ENCODE measurements at regions not wholly inside any gene's neighbourhood (a gene's known extent, or its start where the extent isn't known, plus 50 kb on each side); places are given as distances from the start of the nearest gene placed in this dataset.
"Not testable (repeated sequence)": the region's sequence is repeated elsewhere in the genome, so short reads cannot be mapped to it uniquely, and the experiment has no call there.

DNA sequence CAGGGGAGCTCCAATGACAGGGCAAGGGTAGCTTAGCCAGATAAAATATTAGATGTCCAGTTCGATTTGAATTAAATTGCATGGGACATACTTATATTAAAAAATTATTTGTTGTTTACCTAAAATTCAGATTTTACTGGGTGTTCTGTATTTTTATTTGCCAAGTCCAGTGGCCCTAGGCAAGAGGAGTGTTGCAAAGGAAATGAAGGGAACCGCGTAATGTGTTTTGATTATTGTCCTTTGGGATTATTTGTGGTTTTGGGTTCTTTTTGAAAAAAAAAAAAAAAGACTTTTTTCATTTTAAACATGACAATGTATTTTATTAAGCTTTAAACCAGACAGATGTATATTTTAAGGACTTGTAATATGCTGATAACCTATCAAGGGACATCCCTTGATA is 179.3 kb downstream of the C9orf152 start:
- DNase-seq, result no peak

DNA sequence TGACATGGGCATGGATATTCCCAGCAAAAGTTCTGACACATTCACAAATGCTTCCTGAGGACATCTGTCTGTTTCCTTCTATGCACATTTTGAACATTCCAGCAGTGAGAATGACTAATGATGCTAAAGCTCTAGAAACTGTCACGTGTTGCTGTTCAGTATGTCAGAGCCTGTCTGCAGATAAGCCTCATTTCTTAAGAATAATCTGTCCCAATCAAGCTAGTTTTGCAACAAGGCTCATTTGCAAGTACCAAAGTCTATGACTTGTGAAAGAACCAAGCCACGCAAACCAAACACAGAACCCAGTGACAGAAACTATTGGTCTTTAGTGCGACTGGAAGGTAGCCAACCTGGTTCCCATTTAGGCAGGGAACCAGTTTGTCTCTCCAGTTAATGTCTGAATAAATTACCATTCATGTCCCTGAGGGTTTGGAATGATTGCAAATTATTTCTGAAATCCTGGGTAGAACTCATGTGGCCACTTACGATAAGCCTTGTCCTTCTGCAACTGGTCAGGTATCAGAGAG is 178.5 kb downstream of the C9orf152 start:
- no peak for DNase-seq

DNA sequence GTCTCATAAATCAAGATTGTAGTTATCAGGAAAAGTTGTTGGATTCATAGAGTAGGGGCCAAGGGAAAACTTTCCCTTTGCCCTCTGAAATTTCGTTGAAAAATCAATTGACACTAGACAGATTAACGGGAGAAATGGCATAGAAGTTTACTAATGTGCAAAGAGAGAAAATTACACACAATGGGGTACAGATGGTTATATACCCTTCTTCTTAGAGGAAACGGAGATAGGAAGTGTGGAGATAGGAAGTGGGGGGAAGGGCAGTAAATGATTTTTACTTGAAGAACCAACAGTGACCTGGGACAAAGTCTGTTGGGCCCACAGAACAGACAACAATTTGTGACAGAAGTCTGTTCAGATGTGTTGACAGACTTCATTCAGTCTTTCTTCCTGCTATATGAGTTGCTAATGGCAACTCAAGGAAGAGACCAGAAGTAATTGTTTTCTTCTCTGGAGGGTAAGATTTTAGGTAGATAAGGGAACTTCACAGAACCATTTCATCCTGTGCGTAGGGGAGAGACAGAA is 177.9 kb downstream of the C9orf152 start:
- DNase-seq, result no peak

DNA sequence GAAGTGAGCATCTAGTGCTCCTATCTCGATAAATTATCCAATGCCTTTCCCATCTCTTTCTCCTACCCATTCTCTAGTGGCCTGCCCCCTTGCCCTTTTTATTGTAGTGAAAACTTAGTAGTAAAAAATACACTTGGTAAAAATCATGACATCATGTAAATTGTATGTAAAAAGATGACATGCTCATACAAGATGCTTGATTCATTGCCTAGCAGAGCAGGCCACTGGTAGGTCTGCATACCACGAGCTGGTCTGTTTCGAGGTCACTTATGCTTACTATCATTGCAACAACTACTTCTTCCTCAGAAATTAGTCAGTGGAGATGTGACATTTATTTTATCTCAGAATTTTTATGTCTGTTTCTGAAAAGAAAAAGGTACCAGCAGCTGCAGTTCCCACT is 177.3 kb downstream of the C9orf152 start:
- DNase-seq, result no peak

DNA sequence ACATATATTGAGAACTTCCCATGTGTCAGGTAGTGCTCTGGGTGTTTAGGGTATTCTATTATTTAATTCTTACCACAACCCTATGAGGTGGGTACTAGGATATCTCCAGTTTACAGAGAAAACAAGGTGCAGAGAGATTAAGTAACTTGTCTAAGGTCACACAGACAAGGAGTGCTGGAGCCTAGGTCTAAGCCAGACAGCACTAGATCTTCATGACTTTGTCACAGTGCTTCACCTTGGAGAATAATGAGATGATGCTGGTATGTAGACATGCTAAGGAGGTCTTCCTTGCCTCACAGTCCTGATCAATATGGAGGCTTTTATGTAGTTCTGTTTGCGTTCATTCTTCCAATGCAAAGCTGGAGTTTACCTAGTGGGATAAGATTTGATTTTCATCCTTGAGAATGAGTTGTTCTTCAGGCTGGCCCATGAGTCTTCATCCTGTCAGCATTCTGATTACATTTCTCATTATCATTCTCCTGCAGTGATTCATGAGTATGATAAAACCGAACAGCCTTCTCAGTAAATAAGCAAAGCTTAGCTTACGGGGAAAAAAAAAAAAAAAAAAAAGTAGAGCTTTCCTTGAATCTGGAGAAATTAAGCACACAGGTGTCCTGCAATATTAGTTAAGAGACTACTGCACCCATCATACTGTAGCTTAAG is 176.3 kb downstream of the C9orf152 start:
- no peak for DNase-seq

DNA sequence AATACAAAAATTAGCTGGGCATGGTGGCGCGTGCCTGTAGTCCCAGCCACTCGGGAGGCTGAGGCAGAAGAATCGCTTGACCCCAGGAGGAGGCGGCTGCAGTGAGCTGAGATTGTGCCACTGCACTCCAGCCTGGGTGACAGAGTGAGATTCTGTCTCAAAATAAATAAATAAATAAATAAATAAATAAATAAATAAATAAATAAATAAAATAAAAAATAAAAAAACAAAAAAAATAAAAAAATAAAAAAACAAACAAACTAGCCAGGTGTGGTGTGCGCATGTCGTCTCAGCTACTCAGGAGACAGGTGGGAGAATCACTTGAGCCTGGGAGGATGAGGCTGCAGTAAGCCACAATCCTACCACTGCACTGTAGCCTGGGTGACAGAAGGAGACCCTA is 175.4 kb downstream of the C9orf152 start:
- DNase-seq, result not testable (repeated sequence)

DNA sequence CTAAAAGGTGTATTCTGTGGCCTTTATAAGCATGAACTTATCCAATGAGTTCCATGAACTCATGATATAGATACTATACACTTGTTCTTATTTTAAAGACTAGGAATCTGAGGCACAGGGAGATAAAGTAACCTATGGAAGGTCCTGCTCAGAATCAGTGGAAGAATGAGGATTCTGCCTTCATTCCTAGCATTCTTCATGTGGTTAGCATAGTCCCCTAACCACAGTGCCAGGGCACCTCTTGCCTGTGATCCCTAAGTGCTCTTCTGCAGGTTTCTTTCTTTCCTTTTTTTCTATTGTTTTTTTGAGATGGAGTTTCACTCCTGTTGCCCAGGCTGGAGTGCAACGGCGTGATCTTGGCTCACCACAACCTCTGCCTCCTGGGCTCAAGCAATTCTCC is 174.1 kb downstream of the C9orf152 start:
- no peak for DNase-seq

DNA sequence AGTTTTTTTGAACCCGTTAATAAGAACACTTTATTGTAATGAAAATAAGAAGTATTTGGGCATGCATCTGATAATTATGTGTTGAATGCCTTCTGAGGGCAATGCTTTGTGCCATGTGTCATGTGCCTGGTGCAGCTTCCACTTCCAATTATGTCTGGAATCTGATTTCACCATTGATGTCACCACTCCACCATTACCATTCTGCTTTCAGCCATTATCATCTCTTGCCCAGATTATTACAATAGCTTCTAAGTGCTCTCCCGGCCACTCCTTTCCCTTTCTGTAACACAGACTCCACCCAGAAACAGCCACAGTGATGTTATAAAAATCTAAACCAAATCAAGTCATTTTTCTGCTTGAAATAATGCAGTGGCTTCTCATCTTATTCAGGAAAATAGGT is 171.7 kb downstream of the C9orf152 start:
- no peak for DNase-seq

DNA sequence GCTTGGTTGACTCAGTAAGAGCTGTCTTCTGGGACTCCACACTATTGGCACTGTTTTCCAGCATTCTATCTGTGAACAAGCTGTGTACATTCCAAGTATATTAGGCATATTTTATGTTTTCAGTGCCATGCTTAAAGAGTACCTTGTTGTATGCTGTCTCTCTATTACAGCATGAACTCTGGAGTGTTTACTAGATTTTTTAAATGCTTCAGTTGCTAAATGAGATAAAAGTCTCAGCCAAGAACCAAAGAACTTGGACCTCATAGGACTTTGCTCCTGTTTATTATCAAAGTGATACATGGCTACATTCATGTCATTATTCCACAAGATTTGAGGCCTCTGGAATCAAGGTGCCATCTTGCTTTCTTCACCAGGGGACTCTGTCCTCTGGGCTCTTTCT is 167.2 kb downstream of the C9orf152 start:
- peak; percentile 28 for DNase-seq

DNA sequence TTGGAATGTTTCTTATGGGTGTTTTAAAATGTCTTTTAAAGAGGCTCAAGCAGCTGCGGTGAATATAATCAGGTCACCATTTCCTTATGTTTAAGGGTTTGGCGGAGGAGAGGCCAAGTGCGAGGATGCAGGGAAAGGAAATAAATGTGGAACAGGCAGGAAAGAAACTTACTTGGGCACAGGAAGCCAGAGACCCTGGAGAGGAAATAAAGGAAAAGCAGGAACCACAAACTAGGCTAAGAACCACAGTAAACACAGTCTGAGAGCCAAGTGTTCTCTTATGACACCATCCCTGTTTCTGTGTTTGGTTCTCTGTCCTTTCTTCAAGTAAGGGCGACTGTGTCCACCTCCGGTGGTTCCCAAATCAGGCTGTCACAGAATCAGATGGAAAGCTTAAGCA is 166.5 kb downstream of the C9orf152 start:
- DNase-seq, result no peak

DNA sequence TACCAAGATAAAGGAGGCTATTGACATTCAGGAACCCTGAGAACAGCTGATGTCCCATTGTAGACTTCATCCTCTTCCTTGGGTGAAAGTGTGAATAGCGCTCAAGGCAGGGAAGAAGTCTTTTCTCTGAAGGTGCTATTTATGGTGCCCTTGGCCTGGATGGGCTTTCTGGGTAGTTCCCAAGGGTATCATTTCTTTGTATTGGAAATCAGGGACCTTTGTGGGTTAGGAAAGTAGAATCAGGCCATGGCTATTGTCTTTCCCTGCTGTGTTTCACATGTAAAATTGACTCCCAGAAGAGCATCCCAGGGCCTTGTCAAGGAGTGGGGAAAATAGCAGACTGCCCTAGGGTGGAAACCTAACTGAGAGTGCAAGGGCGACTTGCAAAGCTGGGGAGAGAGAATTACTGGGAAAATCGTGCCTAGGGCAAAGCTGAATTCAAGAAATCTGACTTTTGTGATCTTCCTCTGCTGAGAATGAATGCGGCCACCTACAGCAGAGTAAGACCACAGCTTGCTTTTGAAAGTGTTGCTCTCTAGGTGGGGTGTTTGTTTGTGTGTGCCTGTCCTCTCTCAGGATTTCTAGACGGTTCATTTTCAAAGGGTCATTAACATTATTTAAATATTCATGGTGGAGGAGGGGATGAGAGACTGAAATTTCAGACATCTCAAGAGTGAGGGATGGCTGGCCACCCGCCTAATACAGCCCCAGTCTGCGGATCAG is 160.6 kb downstream of the C9orf152 start:
- no peak for DNase-seq

DNA sequence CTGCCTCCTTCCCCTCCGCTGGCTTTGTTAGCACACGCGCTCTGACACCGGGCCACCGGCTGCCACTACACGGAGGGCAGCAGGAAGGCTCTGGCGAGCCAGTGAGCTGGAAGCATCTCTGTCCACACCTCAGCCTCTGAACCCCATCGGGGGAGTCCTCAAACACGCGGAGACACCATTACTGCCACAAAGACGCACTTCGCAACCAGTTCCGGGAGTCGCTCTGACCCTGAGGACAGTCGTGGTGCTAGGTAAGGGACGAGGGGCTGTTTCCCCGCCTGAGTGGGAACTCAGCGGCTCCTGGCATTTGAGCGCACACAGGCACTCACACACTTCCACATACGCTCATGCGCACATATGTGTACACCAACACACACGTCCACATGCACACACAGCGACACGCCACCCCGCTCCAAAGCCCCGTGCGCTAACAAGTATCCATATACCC is 160.0 kb downstream of the C9orf152 start:
- DNase-seq, result no peak

DNA sequence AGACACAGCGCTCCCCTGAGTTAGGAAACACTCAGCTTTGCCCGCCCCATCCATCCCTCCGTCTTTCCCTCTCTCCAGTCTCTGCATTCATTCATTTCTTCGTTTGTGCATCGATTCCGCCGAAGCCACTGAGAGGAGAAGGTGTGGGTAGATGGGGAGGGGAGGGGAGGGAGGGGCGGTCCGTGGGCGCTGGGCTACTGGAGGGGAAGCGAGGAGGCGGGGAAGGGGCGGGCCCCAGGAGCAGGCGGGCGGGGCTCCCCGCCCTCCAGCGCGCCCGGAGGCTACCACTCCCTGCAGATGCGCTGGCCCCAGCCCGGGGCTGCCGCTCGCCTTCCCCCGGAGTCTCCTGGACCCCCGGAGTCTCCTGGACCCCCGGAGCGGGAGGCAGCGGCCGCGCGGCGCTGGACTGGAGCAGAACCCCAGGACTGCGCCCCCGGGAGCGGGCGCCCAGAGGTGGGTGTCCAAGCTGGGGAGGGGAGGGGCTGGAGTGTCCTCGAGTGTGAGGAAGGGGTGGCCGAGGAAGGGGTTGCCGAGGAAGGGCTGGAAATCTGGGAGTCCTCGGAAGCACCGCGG is 159.5 kb downstream of the C9orf152 start:
- DNase-seq, result no peak

DNA sequence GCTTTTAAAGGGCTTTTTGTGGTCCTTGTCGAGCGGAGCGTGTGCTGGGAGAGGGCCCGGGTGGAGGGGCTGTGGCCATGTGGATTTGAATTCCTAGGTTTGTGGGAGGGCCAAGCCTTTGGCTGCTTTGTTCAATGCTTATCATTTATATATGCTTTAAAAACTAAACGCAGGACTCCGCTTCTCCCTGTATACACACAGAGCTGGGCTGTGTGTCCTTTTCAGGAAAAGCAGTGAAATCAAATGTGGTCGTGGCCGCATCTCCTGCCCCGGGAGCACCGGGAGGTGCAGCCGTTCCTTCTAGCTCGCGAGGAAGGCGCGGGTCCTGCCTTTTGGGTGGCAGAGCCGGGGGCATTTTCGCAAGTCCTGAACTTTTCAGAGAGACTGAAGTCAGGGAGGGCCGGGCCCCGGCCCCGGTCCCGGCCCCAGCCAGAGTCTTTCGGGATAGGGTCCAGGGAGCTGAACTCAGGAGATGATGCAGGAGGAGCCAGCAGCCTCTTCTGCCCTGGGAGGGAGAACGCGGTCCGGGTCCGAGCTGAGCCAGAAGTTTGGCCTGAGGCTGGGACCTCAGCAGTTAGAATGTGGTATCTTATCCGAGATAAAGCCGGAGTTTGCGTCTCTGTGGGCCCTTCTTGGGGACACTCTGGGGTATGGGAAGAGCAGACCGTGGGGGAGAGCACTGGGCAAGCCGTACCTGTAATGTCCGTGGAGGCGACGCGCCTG is 158.8 kb downstream of the C9orf152 start:
- DNase-seq, result no peak

DNA sequence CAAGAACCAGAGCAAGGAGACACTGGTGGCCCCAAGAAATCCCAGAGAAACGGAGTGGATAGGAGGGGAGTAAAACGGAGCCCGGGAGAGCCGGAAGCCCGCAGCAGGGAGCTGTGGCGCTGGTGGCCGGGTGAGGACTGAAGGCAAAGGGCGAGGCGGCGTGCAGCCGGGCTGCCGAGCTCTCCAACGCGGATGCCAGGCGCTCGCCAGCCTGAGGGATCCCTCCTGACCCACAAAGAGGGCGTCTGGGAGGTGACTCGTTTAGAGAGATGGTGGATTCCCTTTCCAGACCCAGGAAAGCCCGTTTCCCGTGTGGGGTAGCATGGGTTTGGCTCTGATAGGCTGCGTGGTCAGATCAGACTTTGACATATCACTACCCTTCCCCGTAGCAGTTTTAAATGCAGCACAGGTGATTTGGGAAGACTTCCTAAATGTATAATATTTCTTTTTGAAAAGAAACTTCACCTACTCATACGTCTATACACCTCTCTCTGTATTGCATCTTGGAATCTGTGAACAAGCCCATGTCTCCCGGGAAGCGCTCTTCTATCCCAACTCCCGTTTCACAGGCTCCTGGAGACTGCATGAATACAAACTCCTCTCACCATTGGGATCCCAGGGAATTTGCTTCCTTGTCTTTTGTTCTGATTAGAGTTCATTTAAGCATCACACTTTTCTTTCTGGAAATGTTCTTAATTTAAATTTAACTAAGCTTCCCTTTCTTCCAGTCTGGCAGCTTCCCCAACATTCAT is 158.1 kb downstream of the C9orf152 start:
- DNase-seq, result no peak

DNA sequence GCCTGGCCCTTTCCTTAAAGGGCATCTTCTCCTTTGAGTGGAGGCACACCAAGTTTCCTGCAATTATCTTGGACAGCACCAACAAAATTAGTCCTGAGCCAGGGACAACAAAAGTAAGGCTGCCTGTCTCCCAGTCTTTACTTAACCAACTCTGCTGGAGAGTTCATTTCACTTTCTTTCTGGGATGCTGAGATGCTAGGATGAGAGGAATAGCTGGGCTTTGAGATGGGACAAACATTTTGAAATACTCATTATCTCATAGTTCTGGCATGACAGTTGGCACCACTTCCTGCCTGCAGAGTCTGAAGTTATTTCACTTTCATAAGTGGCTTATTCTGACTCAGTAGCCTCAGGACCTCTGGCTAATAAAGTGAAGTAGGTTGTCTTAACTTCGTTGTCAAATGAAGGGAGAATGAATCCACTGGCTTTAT is 157.0 kb downstream of the C9orf152 start:
- no peak for DNase-seq

DNA sequence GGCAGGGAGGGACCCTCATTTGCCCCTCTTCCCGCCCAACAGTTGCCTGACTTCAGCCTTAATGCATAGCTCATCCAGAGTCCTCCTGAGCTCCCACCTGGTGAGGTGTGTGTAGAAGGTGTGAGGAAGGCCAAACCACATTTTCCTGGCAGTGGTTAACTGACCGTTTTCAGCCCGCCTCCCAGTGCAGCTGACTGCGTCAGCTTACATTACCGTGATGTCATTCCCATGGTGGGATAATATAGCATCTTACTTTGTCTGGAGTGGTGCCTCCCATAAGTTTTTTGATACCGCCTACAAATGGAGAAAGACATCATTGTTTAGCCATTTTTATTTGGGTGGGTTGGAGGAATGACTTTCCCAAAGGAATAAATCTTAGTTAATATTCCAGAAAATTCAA is 151.9 kb downstream of the C9orf152 start:
- DNase-seq, result no peak

DNA sequence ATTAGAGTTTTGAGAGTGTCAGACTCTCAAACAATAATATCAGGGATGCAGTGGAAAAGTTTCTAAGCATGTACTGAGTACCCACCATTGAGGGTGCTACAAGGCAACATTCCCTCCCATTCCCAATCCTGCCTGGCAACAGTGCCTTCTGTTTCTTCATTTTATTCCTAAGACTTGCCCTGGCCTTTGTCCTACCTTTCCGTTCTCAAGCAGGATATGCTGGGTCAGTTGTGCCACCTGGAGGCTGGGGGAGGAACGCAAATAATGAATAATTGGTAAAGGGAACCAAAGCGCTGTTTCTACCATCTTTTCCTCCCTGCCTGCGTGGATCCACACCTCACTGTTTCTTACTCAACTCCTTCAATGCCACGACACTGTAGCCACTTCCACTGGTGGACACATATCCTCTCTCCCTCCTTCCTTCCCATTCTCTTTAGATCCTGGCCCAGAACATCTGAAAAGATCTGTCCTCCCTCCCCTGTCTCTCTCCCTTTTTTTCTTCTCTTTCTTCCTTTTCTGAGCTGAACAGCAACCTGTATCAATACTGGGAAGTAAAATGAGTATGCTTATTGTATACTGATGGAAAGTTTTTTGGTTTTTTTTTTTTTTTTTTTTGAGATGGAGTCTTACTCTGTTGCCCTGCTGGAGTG is 149.5 kb downstream of the C9orf152 start:
- DNase-seq, result no peak

DNA sequence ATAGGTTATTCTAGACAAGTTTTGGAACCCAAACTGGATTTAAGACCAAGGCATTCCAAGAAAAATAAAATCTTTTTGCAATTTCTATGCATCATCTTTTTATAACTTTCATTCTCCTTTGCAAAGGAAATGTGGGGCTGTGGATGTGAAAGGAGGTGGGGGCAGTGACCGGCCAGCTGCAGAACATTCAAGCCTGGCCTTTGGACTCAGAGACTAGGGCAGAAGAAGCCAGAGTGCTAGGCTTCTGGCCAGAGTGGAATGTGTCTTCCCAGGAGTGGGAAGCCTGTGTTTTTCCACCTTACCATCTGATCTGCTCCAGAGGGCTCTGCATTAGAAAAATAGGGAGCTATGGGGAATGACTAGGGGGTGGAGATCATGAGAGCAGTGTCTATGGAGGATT is 148.5 kb downstream of the C9orf152 start:
- no peak for DNase-seq

DNA sequence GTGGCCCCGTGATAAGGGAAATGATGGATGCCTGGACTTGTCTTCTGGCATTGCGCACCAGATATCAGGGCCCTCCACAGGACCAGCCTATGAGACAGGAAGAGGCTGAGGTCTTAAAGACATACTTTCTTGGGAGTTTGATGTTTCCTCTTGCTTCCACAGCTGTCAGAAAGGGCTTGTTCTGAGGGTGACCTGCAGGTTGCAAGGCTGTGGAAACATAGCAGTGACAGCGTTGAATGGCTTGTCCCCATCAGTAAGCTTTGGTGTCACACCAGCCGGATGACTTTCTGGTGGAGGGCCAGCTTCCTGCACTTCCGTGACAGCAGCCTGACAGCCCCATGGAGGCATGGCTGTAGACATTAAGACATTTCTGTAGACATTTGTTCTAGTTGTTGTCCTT is 143.2 kb downstream of the C9orf152 start:
- DNase-seq, result no peak

DNA sequence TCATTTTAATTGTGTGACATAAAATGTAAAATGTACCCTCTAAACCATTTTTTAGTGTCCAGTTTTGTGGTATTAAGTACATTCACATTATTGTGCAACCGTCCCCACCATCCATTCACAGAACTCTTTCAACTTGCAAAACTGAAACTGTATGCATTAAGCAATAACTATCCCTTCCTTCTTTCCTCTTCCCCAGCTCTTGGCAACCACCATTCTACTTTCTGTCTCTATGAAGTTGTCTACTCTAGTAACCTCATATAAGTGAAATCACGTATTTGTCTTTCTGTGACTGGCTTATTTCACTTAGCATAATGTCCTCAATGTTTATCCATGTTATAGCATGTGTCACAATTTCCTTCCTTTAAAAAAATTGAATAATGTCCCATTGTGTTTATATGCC is 142.4 kb downstream of the C9orf152 start:
- no peak for DNase-seq

Data from NCI-H446 treated with DMSO at 0.1 percent for 48 hours (cell line).